ENCODE measurements at regions not wholly inside any gene's neighbourhood (a gene's known extent, or its start where the extent isn't known, plus 50 kb on each side); places are given as distances from the start of the nearest gene placed in this dataset.

DNA sequence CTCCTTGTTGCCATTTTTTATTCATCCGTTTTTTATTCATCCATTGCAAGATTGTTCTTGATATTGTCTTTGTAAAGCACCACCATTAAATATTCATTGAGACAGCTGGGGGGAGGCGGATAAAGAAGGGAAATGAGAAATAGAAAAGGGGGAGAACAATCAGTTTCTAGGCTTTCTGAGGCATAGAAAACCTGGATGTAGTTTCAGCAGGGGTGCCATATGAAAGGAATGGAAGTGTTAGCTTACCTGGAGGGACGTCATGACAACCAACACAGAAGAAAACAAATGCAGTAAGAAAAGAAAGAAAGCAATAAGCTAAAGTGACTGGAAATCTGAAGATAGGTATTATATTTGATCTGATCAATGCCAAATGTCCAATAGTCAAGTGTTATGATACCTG is 276.1 kb downstream of the GASK1B start:
- Histone ChIP-seq H3K36me3 (ENCODE audit: control insufficient read depth, insufficient read depth, low read length) (no peaks in the 10 kb centered on the region), H3K4me3 (ENCODE audit: low read depth, low read length) (no peak overlapping the region), H3K9me3 (no peaks in the 10 kb centered on the region), H3K27me3 (replicated peaks; ENCODE audit: control insufficient read depth, insufficient read depth, low read length) (no peaks in the 10 kb centered on the region), H3K4me1 (no peaks in the 10 kb centered on the region)
- Mint-ChIP-seq H3K4me3 (ENCODE audit: unreplicated experiment) (no peak overlapping the region), H3K27ac (ENCODE audit: unreplicated experiment) (no peak overlapping the region), H3K9me3 (ENCODE audit: unreplicated experiment) (no peaks in the 10 kb centered on the region), H3K36me3 (ENCODE audit: insufficient read depth, unreplicated experiment) (no peaks in the 10 kb centered on the region), H3K27me3 (ENCODE audit: insufficient read depth, unreplicated experiment) (peaks cover 3% of the 10 kb centered on the region), H3K4me1 (ENCODE audit: low read depth, unreplicated experiment) (no peaks in the 10 kb centered on the region)
- no TSS peak for BruUV-seq (replicated peaks)
- TF ChIP-seq, protein P1, sequence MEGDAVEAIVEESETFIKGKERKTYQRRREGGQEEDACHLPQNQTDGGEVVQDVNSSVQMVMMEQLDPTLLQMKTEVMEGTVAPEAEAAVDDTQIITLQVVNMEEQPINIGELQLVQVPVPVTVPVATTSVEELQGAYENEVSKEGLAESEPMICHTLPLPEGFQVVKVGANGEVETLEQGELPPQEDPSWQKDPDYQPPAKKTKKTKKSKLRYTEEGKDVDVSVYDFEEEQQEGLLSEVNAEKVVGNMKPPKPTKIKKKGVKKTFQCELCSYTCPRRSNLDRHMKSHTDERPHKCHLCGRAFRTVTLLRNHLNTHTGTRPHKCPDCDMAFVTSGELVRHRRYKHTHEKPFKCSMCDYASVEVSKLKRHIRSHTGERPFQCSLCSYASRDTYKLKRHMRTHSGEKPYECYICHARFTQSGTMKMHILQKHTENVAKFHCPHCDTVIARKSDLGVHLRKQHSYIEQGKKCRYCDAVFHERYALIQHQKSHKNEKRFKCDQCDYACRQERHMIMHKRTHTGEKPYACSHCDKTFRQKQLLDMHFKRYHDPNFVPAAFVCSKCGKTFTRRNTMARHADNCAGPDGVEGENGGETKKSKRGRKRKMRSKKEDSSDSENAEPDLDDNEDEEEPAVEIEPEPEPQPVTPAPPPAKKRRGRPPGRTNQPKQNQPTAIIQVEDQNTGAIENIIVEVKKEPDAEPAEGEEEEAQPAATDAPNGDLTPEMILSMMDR (IDR thresholded peaks at IDR 0.05; ENCODE audit: insufficient read depth in 1 of 2, low read depth in 1 of 2, low read length in 1 of 2, severe bottlenecking in 1 of 2, unreplicated experiment in 1 of 2): no peak
- POLR2A ChIA-PET: no interaction called here
- intact Hi-C loops (cut with micrococcal nuclease; ENCODE audit: unreplicated experiment): no loop called here
- no peak for DNase-seq
- CTCF ChIA-PET: no interaction called here

DNA sequence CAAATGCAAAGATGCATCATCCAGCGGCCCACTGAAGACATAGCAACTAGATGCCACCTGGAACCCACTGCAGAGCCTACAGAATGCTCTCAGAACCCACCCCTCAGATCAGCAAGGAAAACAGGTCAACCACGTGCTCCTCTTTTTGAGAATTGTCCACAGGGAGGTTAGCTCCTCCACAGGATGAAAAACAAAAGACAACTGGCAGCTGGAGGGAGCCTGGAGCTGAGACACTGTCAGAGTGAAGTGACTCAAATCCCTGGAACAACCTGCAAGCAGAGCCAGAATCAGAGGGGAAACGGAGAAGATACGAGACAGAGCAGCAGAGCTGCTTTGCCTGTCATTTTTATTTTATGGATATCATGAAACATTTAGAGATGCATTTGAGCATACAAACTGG is 277.6 kb downstream of the GASK1B start:
- no TSS peak for BruUV-seq (replicated peaks)
- Mint-ChIP-seq H3K36me3 (ENCODE audit: insufficient read depth, unreplicated experiment) (no peaks in the 10 kb centered on the region), H3K27ac (ENCODE audit: unreplicated experiment) (no peak overlapping the region), H3K4me3 (ENCODE audit: unreplicated experiment) (no peak overlapping the region), H3K9me3 (ENCODE audit: unreplicated experiment) (no peaks in the 10 kb centered on the region), H3K27me3 (ENCODE audit: insufficient read depth, unreplicated experiment) (peaks cover 3% of the 10 kb centered on the region), H3K4me1 (ENCODE audit: low read depth, unreplicated experiment) (no peaks in the 10 kb centered on the region)
- TF ChIP-seq, protein P1 (IDR thresholded peaks at IDR 0.05; ENCODE audit: insufficient read depth in 1 of 2, low read depth in 1 of 2, low read length in 1 of 2, severe bottlenecking in 1 of 2, unreplicated experiment in 1 of 2): no peak
- ChIA-PET POLR2A (no interaction called here), CTCF (no interaction called here)
- H3K9me3 ChIP-seq: no peaks in the 10 kb centered on the region
- no peaks in the 10 kb centered on the region for H3K27me3 ChIP-seq (replicated peaks; ENCODE audit: control insufficient read depth, insufficient read depth, low read length)
- no peaks in the 10 kb centered on the region for H3K36me3 ChIP-seq (ENCODE audit: control insufficient read depth, insufficient read depth, low read length)
- H3K4me1 ChIP-seq: no peaks in the 10 kb centered on the region
- intact Hi-C loops (cut with micrococcal nuclease; ENCODE audit: unreplicated experiment): no loop called here
- no peak overlapping the region for H3K4me3 ChIP-seq (ENCODE audit: low read depth, low read length)
- DNase-seq: peak in 1 of 2 experiments; percentile 0

DNA sequence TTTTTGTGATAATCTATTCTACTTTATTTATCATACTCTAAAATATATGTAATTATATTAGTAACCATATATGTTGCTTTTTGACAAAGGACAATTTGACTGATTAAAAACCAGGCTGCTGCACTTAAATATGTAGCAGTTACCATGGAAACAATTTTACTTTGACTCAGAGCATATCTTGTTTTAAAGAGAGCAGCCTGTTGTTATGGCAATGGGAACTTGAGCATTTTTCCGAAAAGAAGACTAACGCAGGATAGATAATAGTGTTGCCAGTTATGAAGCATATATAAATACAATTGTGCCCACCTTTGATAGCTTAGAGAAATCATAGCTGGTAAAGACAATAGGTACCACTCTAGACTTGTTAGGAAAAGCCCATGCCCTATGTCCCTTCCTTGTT is 283.0 kb downstream of the GASK1B start:
- ChIA-PET CTCF (no interaction called here), POLR2A (no interaction called here)
- no peaks in the 10 kb centered on the region for H3K4me1 Mint-ChIP-seq (ENCODE audit: low read depth, unreplicated experiment)
- Histone ChIP-seq H3K9me3 (no peaks in the 10 kb centered on the region), H3K4me1 (no peaks in the 10 kb centered on the region), H3K36me3 (ENCODE audit: control insufficient read depth, insufficient read depth, low read length) (no peaks in the 10 kb centered on the region), H3K4me3 (ENCODE audit: low read depth, low read length) (no peak overlapping the region), H3K27me3 (replicated peaks; ENCODE audit: control insufficient read depth, insufficient read depth, low read length) (no peaks in the 10 kb centered on the region)
- intact Hi-C loops (cut with micrococcal nuclease; ENCODE audit: unreplicated experiment): no loop called here
- TF ChIP-seq, protein P1 (IDR thresholded peaks at IDR 0.05; ENCODE audit: insufficient read depth in 1 of 2, low read depth in 1 of 2, low read length in 1 of 2, severe bottlenecking in 1 of 2, unreplicated experiment in 1 of 2): no peak
- H3K36me3 Mint-ChIP-seq (ENCODE audit: insufficient read depth, unreplicated experiment): no peaks in the 10 kb centered on the region
- BruUV-seq (replicated peaks): no TSS peak
- no peak for DNase-seq
- no peak overlapping the region for H3K4me3 Mint-ChIP-seq (ENCODE audit: unreplicated experiment)
- H3K27ac Mint-ChIP-seq (ENCODE audit: unreplicated experiment): no peak overlapping the region
- H3K9me3 Mint-ChIP-seq (ENCODE audit: unreplicated experiment): no peaks in the 10 kb centered on the region
- H3K27me3 Mint-ChIP-seq (ENCODE audit: insufficient read depth, unreplicated experiment): peaks cover 3% of the 10 kb centered on the region
